ENCODE measurements at regions not wholly inside any gene's neighbourhood (a gene's known extent, or its start where the extent isn't known, plus 50 kb on each side); places are given as distances from the start of the nearest gene placed in this dataset.
"Not testable (repeated sequence)": the region's sequence is repeated elsewhere in the genome, so short reads cannot be mapped to it uniquely, and the experiment has no call there.

GRCh38 chrX:87924619-87925018 is 407.0 kb downstream of the KLHL4 start:
- DNase-seq (ENCODE audit: low read depth) = no peak
- no peak overlapping the region for H3K4me3 ChIP-seq (ENCODE audit: low read depth, low read length)
- TF ChIP-seq MYC (IDR thresholded peaks at IDR 0.05; ENCODE audit: low read depth, low read length) (no peak), POLR2A (IDR thresholded peaks at IDR 0.05; ENCODE audit: extremely low read depth, insufficient read length) (no peak), MAX (IDR thresholded peaks at IDR 0.05; ENCODE audit: low read depth, low read length) (no peak), CTCF (IDR thresholded peaks at IDR 0.05; ENCODE audit: low read depth, low read length) (no peak)

GRCh38 chrX:87941841-87942240 is 424.2 kb downstream of the KLHL4 start:
- no peak for TF ChIP-seq MAX (IDR thresholded peaks at IDR 0.05; ENCODE audit: low read depth, low read length)
- no peak for TF ChIP-seq POLR2A (IDR thresholded peaks at IDR 0.05; ENCODE audit: extremely low read depth, insufficient read length)
- TF ChIP-seq MYC (IDR thresholded peaks at IDR 0.05; ENCODE audit: low read depth, low read length) = no peak
- TF ChIP-seq CTCF (IDR thresholded peaks at IDR 0.05; ENCODE audit: low read depth, low read length) = no peak
- DNase-seq (ENCODE audit: low read depth) = peak; percentile 1

GRCh38 chrX:87961471-87961870 is 443.9 kb downstream of the KLHL4 start:
- no peak for DNase-seq (ENCODE audit: low read depth)
- TF ChIP-seq MAX (IDR thresholded peaks at IDR 0.05; ENCODE audit: low read depth, low read length) (no peak), MYC (IDR thresholded peaks at IDR 0.05; ENCODE audit: low read depth, low read length) (no peak), CTCF (IDR thresholded peaks at IDR 0.05; ENCODE audit: low read depth, low read length) (no peak), POLR2A (IDR thresholded peaks at IDR 0.05; ENCODE audit: extremely low read depth, insufficient read length) (no peak)

More at GRCh38 chrX:87941841-87942240, 424.2 kb downstream of the KLHL4 start:
- no peak overlapping the region for H3K4me3 ChIP-seq (ENCODE audit: low read depth, low read length)

GRCh38 chrX:87968118-87968517 is 450.5 kb downstream of the KLHL4 start:
- DNase-seq (ENCODE audit: low read depth) = no peak
- TF ChIP-seq MAX (IDR thresholded peaks at IDR 0.05; ENCODE audit: low read depth, low read length) = no peak
- no peak for TF ChIP-seq POLR2A (IDR thresholded peaks at IDR 0.05; ENCODE audit: extremely low read depth, insufficient read length)
- no peak for TF ChIP-seq MYC (IDR thresholded peaks at IDR 0.05; ENCODE audit: low read depth, low read length)
- TF ChIP-seq CTCF (IDR thresholded peaks at IDR 0.05; ENCODE audit: low read depth, low read length) = no peak
- H3K4me3 ChIP-seq (ENCODE audit: low read depth, low read length) = no peak overlapping the region

More at GRCh38 chrX:87961471-87961870, 443.9 kb downstream of the KLHL4 start:
- no peak overlapping the region for H3K4me3 ChIP-seq (ENCODE audit: low read depth, low read length)

- not testable (repeated sequence) for H3K4me3 ChIP-seq (ENCODE audit: low read depth, low read length); DNase-seq (ENCODE audit: low read depth)
These were observed 454.5 kb downstream of the KLHL4 start for GRCh38 chrX:87972121-87972520.

- no peak for DNase-seq (ENCODE audit: low read depth)
- TF ChIP-seq MAX (IDR thresholded peaks at IDR 0.05; ENCODE audit: low read depth, low read length) = no peak
- TF ChIP-seq POLR2A (IDR thresholded peaks at IDR 0.05; ENCODE audit: extremely low read depth, insufficient read length) = no peak
- TF ChIP-seq MYC (IDR thresholded peaks at IDR 0.05; ENCODE audit: low read depth, low read length) = no peak
- no peak for TF ChIP-seq CTCF (IDR thresholded peaks at IDR 0.05; ENCODE audit: low read depth, low read length)
- no peak overlapping the region for H3K4me3 ChIP-seq (ENCODE audit: low read depth, low read length)
These were observed 457.8 kb downstream of the KLHL4 start for GRCh38 chrX:87975365-87975764.

GRCh38 chrX:88007873-88008272 is 490.3 kb downstream of the KLHL4 start:
- not testable (repeated sequence) for H3K4me3 ChIP-seq (ENCODE audit: low read depth, low read length); DNase-seq (ENCODE audit: low read depth)

Data from NB4 (cell line).